NB4 (cell line): ENCODE measurements at regions not wholly inside any gene's neighbourhood (a gene's known extent, or its start where the extent isn't known, plus 50 kb on each side); places are given as distances from the start of the nearest gene placed in this dataset.

Source experiments
- DNase-seq: peaks from one replicate; pipeline ENCODE4 v3.0.0; 2010; ENCODE audit warnings: low read depth
- H3K4me3 ChIP-seq: one replicate; pipeline ENCODE4 v1.5.1; 2011; ENCODE audit warnings: mild to moderate bottlenecking, low read depth, low read length, moderate library complexity
- MYC ChIP-seq: IDR thresholded peaks from 2 replicates; pipeline ENCODE4 v1.6.1; 2011; ENCODE audit warnings: low read depth, low read length
- POLR2A ChIP-seq: IDR thresholded peaks from 2 replicates; pipeline ENCODE4 v1.6.1; 2011; ENCODE audit warnings: mild to moderate bottlenecking; ENCODE audit not compliant: insufficient read length; ENCODE audit errors: extremely low read depth
- TF ChIP-seq, protein P1 (sequence below): IDR thresholded peaks from one replicate; pipeline ENCODE4 v1.5.1; 2012; ENCODE audit warnings: low read depth, low read length
- TF ChIP-seq, protein P2 (sequence below): IDR thresholded peaks from 2 replicates; pipeline ENCODE4 v1.6.1; 2011; ENCODE audit warnings: low read depth, low read length

DNA sequence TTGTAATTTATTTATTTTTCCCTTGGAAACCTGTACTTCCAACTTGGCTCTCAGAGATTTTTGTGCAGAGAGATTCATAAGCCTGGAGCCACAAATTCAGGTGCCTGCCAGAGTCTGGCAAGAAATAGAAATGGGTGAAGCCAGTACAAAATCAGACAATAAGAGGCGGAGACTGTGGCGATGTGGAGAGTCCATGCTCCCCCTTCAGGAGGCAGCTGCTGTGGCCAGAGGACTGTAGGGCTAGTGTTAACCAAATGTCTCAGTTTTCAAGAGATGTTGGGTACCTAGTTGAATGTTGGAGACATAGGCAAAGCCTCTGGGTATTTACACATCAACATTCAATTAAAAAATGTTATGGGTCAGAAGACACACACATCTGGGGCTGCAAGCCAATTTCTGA is 208.6 kb downstream of the PSAT1 start:
- TF ChIP-seq POLR2A (no peak), MYC (no peak)
- no peak overlapping the region for H3K4me3 ChIP-seq
- DNase-seq: no peak

DNA sequence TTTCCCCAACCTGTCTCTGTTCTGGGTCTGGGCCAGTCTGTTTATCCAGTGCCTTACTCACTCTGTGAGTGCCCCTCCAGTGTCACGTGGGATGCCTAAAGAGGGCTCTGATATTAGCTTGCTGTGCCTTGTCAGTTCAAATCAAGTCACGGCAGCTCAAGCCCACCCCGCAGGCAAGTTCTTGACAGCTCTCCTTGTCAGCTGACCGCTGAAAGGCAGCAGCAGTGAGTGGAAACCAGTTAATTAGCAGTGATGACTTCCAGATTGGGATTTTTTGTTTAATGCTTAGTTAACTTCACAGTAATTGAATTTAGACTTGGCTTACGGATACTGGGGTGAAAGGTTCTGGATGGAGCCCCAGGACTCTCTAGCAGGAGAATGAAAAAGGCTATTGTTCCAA is 210.1 kb downstream of the PSAT1 start:
- DNase-seq: no peak

DNA sequence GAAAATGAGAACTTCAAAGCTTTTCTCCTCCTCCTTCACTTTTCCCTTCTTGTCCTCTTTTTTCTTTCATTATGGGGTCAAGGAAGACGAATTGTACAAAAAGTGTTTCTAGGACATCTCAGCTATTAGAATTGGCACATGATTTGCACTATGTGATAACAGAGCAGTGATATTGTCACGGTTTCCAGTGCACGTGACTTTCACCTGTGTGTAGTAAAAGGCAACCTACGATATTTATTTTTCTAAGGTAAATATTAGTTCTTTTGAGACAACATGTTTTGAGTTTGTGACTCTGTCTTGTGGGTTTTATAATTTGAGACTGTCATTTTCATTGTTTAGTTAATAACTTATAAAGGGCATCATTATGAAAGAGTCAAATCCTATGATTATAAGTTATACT is 213.1 kb downstream of the PSAT1 start:
- DNase-seq: no peak
- TF ChIP-seq, protein P1, sequence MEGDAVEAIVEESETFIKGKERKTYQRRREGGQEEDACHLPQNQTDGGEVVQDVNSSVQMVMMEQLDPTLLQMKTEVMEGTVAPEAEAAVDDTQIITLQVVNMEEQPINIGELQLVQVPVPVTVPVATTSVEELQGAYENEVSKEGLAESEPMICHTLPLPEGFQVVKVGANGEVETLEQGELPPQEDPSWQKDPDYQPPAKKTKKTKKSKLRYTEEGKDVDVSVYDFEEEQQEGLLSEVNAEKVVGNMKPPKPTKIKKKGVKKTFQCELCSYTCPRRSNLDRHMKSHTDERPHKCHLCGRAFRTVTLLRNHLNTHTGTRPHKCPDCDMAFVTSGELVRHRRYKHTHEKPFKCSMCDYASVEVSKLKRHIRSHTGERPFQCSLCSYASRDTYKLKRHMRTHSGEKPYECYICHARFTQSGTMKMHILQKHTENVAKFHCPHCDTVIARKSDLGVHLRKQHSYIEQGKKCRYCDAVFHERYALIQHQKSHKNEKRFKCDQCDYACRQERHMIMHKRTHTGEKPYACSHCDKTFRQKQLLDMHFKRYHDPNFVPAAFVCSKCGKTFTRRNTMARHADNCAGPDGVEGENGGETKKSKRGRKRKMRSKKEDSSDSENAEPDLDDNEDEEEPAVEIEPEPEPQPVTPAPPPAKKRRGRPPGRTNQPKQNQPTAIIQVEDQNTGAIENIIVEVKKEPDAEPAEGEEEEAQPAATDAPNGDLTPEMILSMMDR: no peak
- TF ChIP-seq, protein P2, sequence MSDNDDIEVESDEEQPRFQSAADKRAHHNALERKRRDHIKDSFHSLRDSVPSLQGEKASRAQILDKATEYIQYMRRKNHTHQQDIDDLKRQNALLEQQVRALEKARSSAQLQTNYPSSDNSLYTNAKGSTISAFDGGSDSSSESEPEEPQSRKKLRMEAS: no peak
- TF ChIP-seq MYC (no peak), POLR2A (no peak)

More for the DNA sequence above, 210.1 kb downstream of the PSAT1 start:
- no peak overlapping the region for H3K4me3 ChIP-seq
- TF ChIP-seq MYC: no peak
- TF ChIP-seq, protein P1: no peak
- TF ChIP-seq, protein P2: no peak
- TF ChIP-seq POLR2A: no peak

DNA sequence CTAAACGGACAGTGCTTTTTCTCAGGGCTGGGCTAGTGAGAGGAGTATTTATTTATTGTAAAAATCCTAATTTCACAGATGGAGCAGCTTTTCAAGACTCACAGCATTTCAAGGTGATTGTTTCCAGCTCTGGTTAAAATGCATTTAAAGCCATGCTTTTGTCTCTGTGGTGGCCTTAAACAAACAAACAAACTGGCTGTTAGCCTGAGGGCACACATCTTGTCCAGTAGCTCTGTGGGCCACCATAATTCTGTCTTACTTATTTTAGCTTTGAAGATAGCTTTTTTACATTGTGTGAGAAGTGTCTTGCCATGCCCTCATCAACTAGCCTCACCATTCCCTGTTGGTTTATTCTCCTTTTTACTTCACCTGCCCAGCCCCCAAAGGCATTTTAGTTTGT is 218.2 kb downstream of the PSAT1 start:
- TF ChIP-seq MYC (no peak), POLR2A (no peak)
- TF ChIP-seq, protein P1: no peak
- TF ChIP-seq, protein P2: no peak
- DNase-seq: no peak

More for the DNA sequence above, 213.1 kb downstream of the PSAT1 start:
- no peak overlapping the region for H3K4me3 ChIP-seq

DNA sequence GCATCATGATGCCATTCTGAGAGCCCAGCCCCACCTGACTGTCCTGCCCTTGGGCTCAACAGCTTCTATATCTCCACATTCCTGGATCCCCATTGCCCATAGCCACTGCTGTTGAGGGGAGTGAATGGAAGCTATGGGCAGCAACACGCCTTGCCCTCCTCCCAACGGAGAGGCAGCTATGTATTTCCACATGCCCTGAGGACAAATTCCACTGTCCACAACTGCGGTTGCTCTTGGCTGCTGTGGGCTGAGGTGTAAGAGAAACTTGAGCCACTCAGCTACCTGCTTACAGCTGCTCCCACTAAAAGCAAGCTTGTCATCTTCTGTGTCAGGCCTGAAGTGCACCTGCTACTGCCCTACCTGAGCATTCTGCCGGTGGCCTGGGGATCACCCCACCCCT is 222.9 kb downstream of the PSAT1 start:
- DNase-seq: no peak
- no peak overlapping the region for H3K4me3 ChIP-seq
- TF ChIP-seq MYC: no peak
- no peak for TF ChIP-seq POLR2A
- TF ChIP-seq, protein P2: no peak
- TF ChIP-seq, protein P1: no peak

More for the DNA sequence above, 218.2 kb downstream of the PSAT1 start:
- no peak overlapping the region for H3K4me3 ChIP-seq

DNA sequence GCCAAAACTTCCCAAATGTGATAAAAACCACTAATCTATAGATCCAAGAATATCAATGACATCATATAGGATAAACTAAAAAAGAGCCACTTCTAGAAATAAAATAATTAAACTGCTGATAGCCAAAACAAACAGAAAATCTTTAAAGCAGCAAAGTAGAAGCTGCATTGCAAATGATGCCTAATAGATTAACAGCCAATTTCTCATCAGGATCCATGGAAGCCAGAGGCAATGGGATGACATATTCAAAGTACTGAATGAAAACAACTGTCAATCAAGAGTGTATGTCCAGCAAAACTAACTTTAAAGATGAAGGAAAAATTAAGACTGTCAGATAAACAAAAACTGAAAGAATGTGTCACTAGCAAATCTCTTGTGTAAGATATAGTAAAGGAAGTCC is 224.8 kb downstream of the PSAT1 start:
- no peak overlapping the region for H3K4me3 ChIP-seq
- DNase-seq: no peak
- TF ChIP-seq POLR2A: no peak
- TF ChIP-seq, protein P1: no peak
- no peak for TF ChIP-seq MYC
- TF ChIP-seq, protein P2: no peak
